Karpas-422 (cell line): ENCODE measurements at regions not wholly inside any gene's neighbourhood (a gene's known extent, or its start where the extent isn't known, plus 50 kb on each side); places are given as distances from the start of the nearest gene placed in this dataset.

Experiments used
- DNase-seq: peaks from one replicate; pipeline ENCODE4 v3.0.0-alpha.2; 2015
- H2AFZ ChIP-seq: fragments of 200-600 bp; sonication (generic); 2 replicates; pipeline ENCODE4 v1.6.1; 2014; ENCODE audit warnings: antibody characterized with exemption, low read length, mixed read lengths
- H3K27ac ChIP-seq: fragments of 200-600 bp; sonication (generic); 2 replicates; pipeline ENCODE4 v1.5.1; 2014; ENCODE audit warnings: mild to moderate bottlenecking, low read length, moderate library complexity
- H3K27me3 ChIP-seq: fragments of 200-600 bp; sonication (generic); 2 replicates; pipeline ENCODE4 v1.6.1; 2014; ENCODE audit warnings: low read length, mixed read lengths
- H3K36me3 ChIP-seq: fragments of 200-600 bp; sonication (generic); 2 replicates; pipeline ENCODE4 v1.6.1; 2014; ENCODE audit warnings: low read length, mixed read lengths; ENCODE audit not compliant: insufficient read depth
- H3K4me1 ChIP-seq: fragments of 200-600 bp; sonication (generic); 2 replicates; pipeline ENCODE4 v1.6.1; 2014; ENCODE audit warnings: mild to moderate bottlenecking, low read length, mixed read lengths
- H3K4me2 ChIP-seq: fragments of 200-600 bp; sonication (generic); 2 replicates; pipeline ENCODE4 v1.6.1; 2014; ENCODE audit warnings: low read length, low read depth, mild to moderate bottlenecking; ENCODE audit not compliant: poor library complexity, severe bottlenecking
- H3K4me3 ChIP-seq: fragments of 200-600 bp; sonication (generic); 2 replicates; pipeline ENCODE4 v1.5.1; 2014; ENCODE audit warnings: mild to moderate bottlenecking, antibody characterized with exemption, low read length, mixed read lengths
- H3K79me2 ChIP-seq: fragments of 200-600 bp; sonication (generic); 2 replicates; pipeline ENCODE4 v1.6.1; 2014; ENCODE audit warnings: mild to moderate bottlenecking, low read length, mixed read lengths
- H3K9ac ChIP-seq: fragments of 200-600 bp; sonication (generic); 2 replicates; pipeline ENCODE4 v1.6.0; 2014; ENCODE audit warnings: low read length
- H3K9me2 ChIP-seq: fragments of 200-600 bp; sonication (generic), shearing (Covaris generic); replicated peaks from 2 replicates; pipeline ENCODE4 v1.6.0; 2014; ENCODE audit warnings: mild to moderate bottlenecking, low read length, moderate library complexity; ENCODE audit not compliant: insufficient read depth
- H3K9me3 ChIP-seq: fragments of 300-700, 200-600 bp; sonication (generic); 2 replicates; pipeline ENCODE4 v1.6.1; 2014; ENCODE audit warnings: low read length, mixed read lengths
- H4K20me1 ChIP-seq: fragments of 200-600 bp; sonication (generic); 2 replicates; pipeline ENCODE4 v1.6.1; 2014; ENCODE audit warnings: mild to moderate bottlenecking, antibody characterized with exemption, low read length, low read depth; ENCODE audit not compliant: insufficient read depth

- no peaks in the 10 kb centered on the region for H3K36me3 ChIP-seq
- H3K27me3 ChIP-seq = no peaks in the 10 kb centered on the region
- no peak overlapping the region for H3K4me2 ChIP-seq
- no peak overlapping the region for H3K9ac ChIP-seq
- no peaks in the 10 kb centered on the region for H3K79me2 ChIP-seq
- H3K9me2 ChIP-seq = no peaks in the 10 kb centered on the region
- no peaks in the 10 kb centered on the region; the same call in 1 of the 2 replicates for H3K9me3 ChIP-seq
- H3K4me1 ChIP-seq = no peaks in the 10 kb centered on the region
- no peak for DNase-seq
- no peak overlapping the region for H3K4me3 ChIP-seq
- H3K27ac ChIP-seq = no peak overlapping the region
- no peak overlapping the region for H2AFZ ChIP-seq
- no peaks in the 10 kb centered on the region for H4K20me1 ChIP-seq
Observed at GRCh38 chr6:50635429-50635828, 77.9 kb upstream of the TFAP2D start.

- H3K36me3 ChIP-seq = no peaks in the 10 kb centered on the region
- H3K27me3 ChIP-seq = no peaks in the 10 kb centered on the region
- no peak overlapping the region for H3K4me2 ChIP-seq
Observed at GRCh38 chr6:50637267-50637666, 76.1 kb upstream of the TFAP2D start.

GRCh38 chr6:50649086-50649485 is 64.2 kb upstream of the TFAP2D start:
- H3K4me1 ChIP-seq = no peaks in the 10 kb centered on the region
- no peaks in the 10 kb centered on the region; the same call in 1 of the 2 replicates for H3K9me3 ChIP-seq
- no peaks in the 10 kb centered on the region for H3K79me2 ChIP-seq
- H3K27me3 ChIP-seq = no peaks in the 10 kb centered on the region
- H3K9me2 ChIP-seq = no peaks in the 10 kb centered on the region
- H4K20me1 ChIP-seq = no peaks in the 10 kb centered on the region
- no peak overlapping the region for H3K4me2 ChIP-seq
- DNase-seq = no peak
- H2AFZ ChIP-seq = no peak overlapping the region
- H3K4me3 ChIP-seq = no peak overlapping the region
- H3K27ac ChIP-seq = no peak overlapping the region
- H3K9ac ChIP-seq = no peak overlapping the region
- H3K36me3 ChIP-seq = no peaks in the 10 kb centered on the region

More at GRCh38 chr6:50637267-50637666, 76.1 kb upstream of the TFAP2D start:
- Histone ChIP-seq H3K79me2 (no peaks in the 10 kb centered on the region), H3K9ac (no peak overlapping the region), H3K4me1 (no peaks in the 10 kb centered on the region), H2AFZ (no peak overlapping the region), H4K20me1 (no peaks in the 10 kb centered on the region), H3K27ac (no peak overlapping the region), H3K9me3 (no peaks in the 10 kb centered on the region; the same call in 1 of the 2 replicates), H3K4me3 (no peak overlapping the region), H3K9me2 (no peaks in the 10 kb centered on the region)
- DNase-seq = no peak

GRCh38 chr6:50653253-50653652 is 60.1 kb upstream of the TFAP2D start:
- H3K4me3 ChIP-seq = no peak overlapping the region
- no peak overlapping the region for H3K27ac ChIP-seq
- no peak for DNase-seq
- no peaks in the 10 kb centered on the region for H3K79me2 ChIP-seq
- no peaks in the 10 kb centered on the region for H3K4me1 ChIP-seq
- H3K9me3 ChIP-seq = no peaks in the 10 kb centered on the region; the same call in 1 of the 2 replicates
- no peaks in the 10 kb centered on the region for H3K27me3 ChIP-seq
- no peaks in the 10 kb centered on the region for H3K36me3 ChIP-seq
- no peak overlapping the region for H3K4me2 ChIP-seq
- H3K9ac ChIP-seq = no peak overlapping the region
- H4K20me1 ChIP-seq = no peaks in the 10 kb centered on the region
- no peak overlapping the region for H2AFZ ChIP-seq
- no peaks in the 10 kb centered on the region for H3K9me2 ChIP-seq

- H3K4me2 ChIP-seq = no peak overlapping the region
- no peak for DNase-seq
- no peak overlapping the region for H3K27ac ChIP-seq
- H3K9me3 ChIP-seq = no peaks in the 10 kb centered on the region; the same call in 1 of the 2 replicates
- H3K9ac ChIP-seq = no peak overlapping the region
- no peak overlapping the region for H3K4me3 ChIP-seq
- H3K79me2 ChIP-seq = no peaks in the 10 kb centered on the region
- no peaks in the 10 kb centered on the region for H3K9me2 ChIP-seq
- no peaks in the 10 kb centered on the region for H3K36me3 ChIP-seq
- H3K27me3 ChIP-seq = no peaks in the 10 kb centered on the region
- H4K20me1 ChIP-seq = no peaks in the 10 kb centered on the region
- H3K4me1 ChIP-seq = no peaks in the 10 kb centered on the region
- H2AFZ ChIP-seq = no peak overlapping the region
Observed at GRCh38 chr6:50654155-50654554, 59.2 kb upstream of the TFAP2D start.

- H3K36me3 ChIP-seq = no peaks in the 10 kb centered on the region
- DNase-seq = peak; percentile 60
- no peaks in the 10 kb centered on the region for H3K79me2 ChIP-seq
- H3K9ac ChIP-seq = no peak overlapping the region
- no peaks in the 10 kb centered on the region for H4K20me1 ChIP-seq
- H3K27ac ChIP-seq = no peak overlapping the region
- H3K9me2 ChIP-seq = no peaks in the 10 kb centered on the region
- no peaks in the 10 kb centered on the region for H3K4me1 ChIP-seq
- no peak overlapping the region for H2AFZ ChIP-seq
- no peak overlapping the region for H3K4me2 ChIP-seq
- H3K27me3 ChIP-seq = no peaks in the 10 kb centered on the region
- H3K9me3 ChIP-seq = no peaks in the 10 kb centered on the region
- H3K4me3 ChIP-seq = no peak overlapping the region
Observed at GRCh38 chr6:50655848-50656453, 57.4 kb upstream of the TFAP2D start.

GRCh38 chr6:50657513-50657912 is 55.8 kb upstream of the TFAP2D start:
- no peaks in the 10 kb centered on the region for H3K79me2 ChIP-seq
- no peaks in the 10 kb centered on the region for H3K27me3 ChIP-seq
- H4K20me1 ChIP-seq = no peaks in the 10 kb centered on the region
- H3K4me1 ChIP-seq = no peaks in the 10 kb centered on the region
- no peak overlapping the region for H3K4me2 ChIP-seq
- H3K9ac ChIP-seq = no peak overlapping the region
- no peak for DNase-seq
- no peaks in the 10 kb centered on the region for H3K9me3 ChIP-seq
- no peak overlapping the region for H2AFZ ChIP-seq
- no peak overlapping the region for H3K4me3 ChIP-seq
- H3K36me3 ChIP-seq = no peaks in the 10 kb centered on the region
- H3K9me2 ChIP-seq = no peaks in the 10 kb centered on the region
- H3K27ac ChIP-seq = no peak overlapping the region

GRCh38 chr6:50658561-50658960 is 54.8 kb upstream of the TFAP2D start:
- H3K4me1 ChIP-seq = no peaks in the 10 kb centered on the region
- H3K4me3 ChIP-seq = no peak overlapping the region
- H3K9me3 ChIP-seq = no peaks in the 10 kb centered on the region
- DNase-seq = no peak
- H3K9me2 ChIP-seq = no peaks in the 10 kb centered on the region
- H2AFZ ChIP-seq = no peak overlapping the region
- no peak overlapping the region for H3K27ac ChIP-seq
- no peaks in the 10 kb centered on the region for H4K20me1 ChIP-seq
- no peak overlapping the region for H3K9ac ChIP-seq
- no peaks in the 10 kb centered on the region for H3K27me3 ChIP-seq
- no peaks in the 10 kb centered on the region for H3K79me2 ChIP-seq
- H3K36me3 ChIP-seq = no peaks in the 10 kb centered on the region
- H3K4me2 ChIP-seq = no peak overlapping the region
